Neural progenitor cell (in vitro differentiated cells): ENCODE measurements at regions not wholly inside any gene's neighbourhood (a gene's known extent, or its start where the extent isn't known, plus 50 kb on each side); places are given as distances from the start of the nearest gene placed in this dataset.

Experiments used
- EZH2 ChIP-seq: fragments of 200-600 bp; sonication (generic); IDR thresholded peaks from 2 replicates; pipeline ENCODE4 v1.6.1; 2017; ENCODE audit warnings: antibody characterized with exemption, mild to moderate bottlenecking, moderate library complexity
- TF ChIP-seq, protein P1 (sequence below): fragments of 200-600 bp; sonication (generic); IDR thresholded peaks from 2 replicates; pipeline ENCODE4 v1.5.1; 2017; ENCODE audit warnings: antibody characterized with exemption, mild to moderate bottlenecking

DNA sequence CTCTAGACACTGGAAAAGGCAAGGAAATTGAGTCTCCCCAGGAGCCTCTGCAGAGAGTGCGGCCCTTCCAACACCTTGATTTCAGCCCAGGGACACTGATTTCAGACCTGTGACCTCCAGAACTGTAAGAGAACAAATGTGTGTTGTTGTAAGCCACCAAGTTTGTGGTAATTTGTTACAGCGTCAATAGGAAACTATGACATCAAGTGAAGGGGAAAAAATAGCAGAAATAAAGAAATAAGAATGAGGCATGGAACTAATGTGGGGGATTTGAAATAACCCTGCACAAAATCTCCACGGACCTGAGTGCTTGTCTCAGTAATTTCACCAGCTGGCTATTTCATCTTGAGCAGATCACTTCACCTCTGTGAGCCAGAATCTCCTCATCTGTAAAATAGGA is 227.8 kb upstream of the JUN start:
- TF ChIP-seq, protein P1, sequence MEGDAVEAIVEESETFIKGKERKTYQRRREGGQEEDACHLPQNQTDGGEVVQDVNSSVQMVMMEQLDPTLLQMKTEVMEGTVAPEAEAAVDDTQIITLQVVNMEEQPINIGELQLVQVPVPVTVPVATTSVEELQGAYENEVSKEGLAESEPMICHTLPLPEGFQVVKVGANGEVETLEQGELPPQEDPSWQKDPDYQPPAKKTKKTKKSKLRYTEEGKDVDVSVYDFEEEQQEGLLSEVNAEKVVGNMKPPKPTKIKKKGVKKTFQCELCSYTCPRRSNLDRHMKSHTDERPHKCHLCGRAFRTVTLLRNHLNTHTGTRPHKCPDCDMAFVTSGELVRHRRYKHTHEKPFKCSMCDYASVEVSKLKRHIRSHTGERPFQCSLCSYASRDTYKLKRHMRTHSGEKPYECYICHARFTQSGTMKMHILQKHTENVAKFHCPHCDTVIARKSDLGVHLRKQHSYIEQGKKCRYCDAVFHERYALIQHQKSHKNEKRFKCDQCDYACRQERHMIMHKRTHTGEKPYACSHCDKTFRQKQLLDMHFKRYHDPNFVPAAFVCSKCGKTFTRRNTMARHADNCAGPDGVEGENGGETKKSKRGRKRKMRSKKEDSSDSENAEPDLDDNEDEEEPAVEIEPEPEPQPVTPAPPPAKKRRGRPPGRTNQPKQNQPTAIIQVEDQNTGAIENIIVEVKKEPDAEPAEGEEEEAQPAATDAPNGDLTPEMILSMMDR = no peak
- TF ChIP-seq EZH2 = no peak
